Activated CD4-positive, alpha-beta T cell treated with anti-CD3 and anti-CD28 coated beads, Interleukin-2, amount 10 ng/mL, durations not matched to agents 24 days and 14 days (primary cell): ENCODE measurements at regions not wholly inside any gene's neighbourhood (a gene's known extent, or its start where the extent isn't known, plus 50 kb on each side); places are given as distances from the start of the nearest gene placed in this dataset.
"Not testable (repeated sequence)": the region's sequence is repeated elsewhere in the genome, so short reads cannot be mapped to it uniquely, and the experiment has no call there.

Experiments used
- DNase-seq: peaks from one replicate; pipeline ENCODE4 v3.0.0; 2022
- H3K27ac Mint-ChIP-seq: one replicate; pipeline ENCODE4 v1.8.0; 2022; ENCODE audit warnings: mild to moderate bottlenecking, mixed read lengths
- H3K27me3 Mint-ChIP-seq: one replicate; pipeline ENCODE4 v1.8.0; 2022; ENCODE audit warnings: mixed read lengths
- H3K36me3 Mint-ChIP-seq: one replicate; pipeline ENCODE4 v1.8.0; 2022; ENCODE audit warnings: low read depth, mild to moderate bottlenecking, mixed read lengths
- H3K4me1 Mint-ChIP-seq: one replicate; pipeline ENCODE4 v1.8.0; 2021; ENCODE audit warnings: mixed read lengths
- H3K4me3 Mint-ChIP-seq: one replicate; pipeline ENCODE4 v1.8.0; 2022; ENCODE audit warnings: mild to moderate bottlenecking, moderate library complexity, mixed read lengths
- H3K9me3 Mint-ChIP-seq: one replicate; pipeline ENCODE4 v1.8.0; 2021; ENCODE audit warnings: mixed read lengths
- intact Hi-C: fragments of 100-400 bp; cut with micrococcal nuclease; formaldehyde crosslinking; loops from one replicate; pipeline ENCODE4 v1.15.1; 2023

DNA sequence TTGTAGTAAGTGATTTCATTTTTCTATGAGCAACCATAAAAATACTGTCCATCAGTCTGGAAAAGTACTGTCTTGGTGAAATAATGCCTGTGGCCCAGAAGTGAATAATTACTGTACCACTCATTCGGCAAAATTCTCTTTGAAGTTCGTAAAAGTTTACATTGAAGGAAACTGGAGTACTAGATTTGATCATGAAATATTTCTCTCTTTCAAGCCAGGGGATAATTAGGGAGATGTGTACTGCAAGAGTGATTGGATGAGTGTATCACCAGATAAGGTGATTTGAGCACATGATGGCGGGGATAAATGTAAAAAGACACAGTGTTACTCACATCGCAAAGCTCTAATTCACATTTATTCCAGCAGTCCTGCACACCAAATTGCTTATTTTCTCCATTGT, 883.2 kb upstream of the PIK3C3 start:
- H3K4me1 Mint-ChIP-seq: no peaks in the 10 kb centered on the region
- intact Hi-C loops: no loop called here

DNA sequence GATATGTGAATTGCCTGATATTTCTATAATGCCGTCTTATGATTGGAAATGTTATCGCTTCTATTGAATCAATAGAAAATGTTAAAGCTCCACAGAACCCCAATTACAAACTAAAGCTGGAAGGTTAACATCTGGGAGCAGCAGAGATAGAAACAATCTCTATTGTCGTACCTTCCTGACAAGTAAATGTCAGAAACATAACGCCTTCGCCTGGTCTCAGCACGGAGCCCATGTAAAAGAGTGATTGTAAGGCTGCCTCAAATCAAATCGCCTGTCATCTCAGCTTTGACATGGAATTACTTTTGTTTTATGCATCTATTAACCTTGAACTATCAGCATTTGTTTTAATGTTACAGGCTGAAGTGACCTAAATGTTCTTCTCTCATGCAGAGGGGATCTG, 885.9 kb upstream of the PIK3C3 start:
- Mint-ChIP-seq H3K27ac (no peak overlapping the region), H3K4me3 (no peak overlapping the region), H3K36me3 (no peaks in the 10 kb centered on the region), H3K9me3 (no peaks in the 10 kb centered on the region), H3K4me1 (no peaks in the 10 kb centered on the region), H3K27me3 (no peaks in the 10 kb centered on the region)
- intact Hi-C loops: no loop called here
- no peak for DNase-seq

More for the DNA sequence above, 883.2 kb upstream of the PIK3C3 start:
- Mint-ChIP-seq H3K27me3 (no peaks in the 10 kb centered on the region), H3K9me3 (no peaks in the 10 kb centered on the region), H3K4me3 (no peak overlapping the region), H3K27ac (no peak overlapping the region), H3K36me3 (no peaks in the 10 kb centered on the region)
- DNase-seq: no peak

DNA sequence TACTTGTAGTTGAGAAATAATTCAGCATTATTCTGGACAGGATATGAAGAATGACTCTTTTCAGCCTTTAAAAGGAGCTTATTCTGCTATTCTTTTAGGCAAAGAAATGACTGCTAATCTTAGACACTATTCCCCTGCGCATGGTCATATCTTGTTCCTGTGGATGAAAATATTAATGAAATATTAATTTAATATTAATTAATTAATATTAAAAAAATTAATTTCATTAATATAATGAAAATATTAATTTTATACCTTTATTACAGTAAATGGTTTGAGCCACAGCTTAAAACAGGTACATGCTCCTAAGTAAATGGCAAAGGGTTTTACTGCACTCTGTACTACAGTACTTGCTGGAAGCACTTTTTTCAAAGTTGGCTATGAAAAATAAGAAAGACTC, 890.1 kb upstream of the PIK3C3 start:
- H3K27me3 Mint-ChIP-seq: no peaks in the 10 kb centered on the region
- H3K9me3 Mint-ChIP-seq: no peaks in the 10 kb centered on the region
- H3K36me3 Mint-ChIP-seq: no peaks in the 10 kb centered on the region
- no peak overlapping the region for H3K27ac Mint-ChIP-seq
- no peaks in the 10 kb centered on the region for H3K4me1 Mint-ChIP-seq
- intact Hi-C loops: no loop called here
- H3K4me3 Mint-ChIP-seq: no peak overlapping the region
- no peak for DNase-seq

DNA sequence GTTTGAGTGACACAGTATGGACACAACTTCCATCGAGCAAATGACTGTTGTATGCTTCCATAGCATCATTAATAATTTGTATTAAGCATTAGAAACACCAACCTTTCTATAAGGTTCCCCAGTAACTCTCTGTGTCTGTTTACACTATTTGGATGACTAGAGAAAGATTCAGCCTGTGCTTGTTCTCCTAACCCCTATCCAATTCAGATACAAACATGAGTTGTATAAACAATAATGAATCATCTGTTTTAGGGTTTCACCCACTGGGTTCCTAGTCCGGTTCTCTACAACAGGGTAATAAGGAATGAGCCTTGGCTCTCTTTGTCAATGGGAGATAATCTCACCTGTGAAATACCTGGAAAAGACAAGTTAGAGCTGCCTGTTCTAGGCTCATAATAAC, 894.1 kb upstream of the PIK3C3 start:
- Mint-ChIP-seq H3K9me3 (peaks cover 8% of the 10 kb centered on the region), H3K27me3 (no peaks in the 10 kb centered on the region), H3K27ac (no peak overlapping the region), H3K36me3 (no peaks in the 10 kb centered on the region), H3K4me3 (no peak overlapping the region), H3K4me1 (no peaks in the 10 kb centered on the region)
- no peak for DNase-seq
- intact Hi-C loops: no loop called here

DNA sequence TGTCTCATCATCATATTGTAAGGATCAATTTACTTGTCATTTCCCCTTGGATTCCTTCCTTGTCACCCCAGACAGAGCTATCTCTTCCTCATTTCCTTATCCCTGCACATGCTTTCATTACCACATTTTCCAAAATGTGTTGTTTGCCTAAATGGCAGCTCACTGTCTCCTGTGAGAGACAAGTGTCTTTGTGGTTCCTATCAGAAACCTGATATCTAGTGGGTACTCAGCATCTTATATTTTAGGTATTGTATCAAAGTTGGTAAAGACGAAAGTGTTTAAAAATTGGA, 896.0 kb upstream of the PIK3C3 start:
- DNase-seq: no peak
- intact Hi-C loops: no loop called here
- no peak overlapping the region for H3K4me3 Mint-ChIP-seq
- no peak overlapping the region for H3K27ac Mint-ChIP-seq
- peaks cover 8% of the 10 kb centered on the region for H3K9me3 Mint-ChIP-seq
- H3K4me1 Mint-ChIP-seq: no peaks in the 10 kb centered on the region
- no peaks in the 10 kb centered on the region for H3K27me3 Mint-ChIP-seq
- no peaks in the 10 kb centered on the region for H3K36me3 Mint-ChIP-seq

DNA sequence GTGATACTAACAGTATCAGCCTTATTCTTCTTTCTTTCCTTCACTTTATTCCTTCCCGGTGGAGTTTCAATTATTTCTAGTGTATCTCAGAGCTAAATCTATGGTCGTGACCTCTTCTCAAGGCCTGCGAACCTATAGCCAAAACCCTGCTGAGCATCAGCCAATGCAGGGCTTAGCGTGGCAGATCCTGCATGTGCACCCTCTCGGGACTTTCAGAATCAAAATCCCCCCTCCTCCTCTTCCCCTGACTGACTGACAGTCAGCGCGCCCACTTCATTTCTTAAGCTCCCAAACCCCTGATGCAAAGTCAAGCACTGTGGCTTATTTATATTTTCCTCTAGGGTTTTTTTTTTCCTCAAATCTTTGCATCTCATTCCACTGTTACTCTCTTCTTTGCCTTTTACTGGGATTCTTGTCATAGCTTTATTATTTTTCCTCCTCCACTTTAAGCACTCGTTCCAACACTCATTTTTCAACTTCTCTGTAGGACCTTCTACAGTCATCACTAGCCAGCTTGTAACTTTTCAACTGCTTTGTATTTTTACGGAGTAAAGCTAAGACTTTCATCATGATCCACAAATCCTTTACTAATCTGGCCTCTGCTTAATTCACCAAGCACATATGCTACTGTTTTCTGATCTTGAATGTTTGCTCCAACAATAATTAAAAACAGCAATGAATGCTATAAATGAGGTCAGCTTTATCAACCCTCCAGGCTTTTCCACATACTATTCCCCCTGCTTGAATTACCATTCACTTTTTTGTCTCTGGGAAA, 896.5 kb upstream of the PIK3C3 start:
- H3K4me1 Mint-ChIP-seq: no peaks in the 10 kb centered on the region

DNA sequence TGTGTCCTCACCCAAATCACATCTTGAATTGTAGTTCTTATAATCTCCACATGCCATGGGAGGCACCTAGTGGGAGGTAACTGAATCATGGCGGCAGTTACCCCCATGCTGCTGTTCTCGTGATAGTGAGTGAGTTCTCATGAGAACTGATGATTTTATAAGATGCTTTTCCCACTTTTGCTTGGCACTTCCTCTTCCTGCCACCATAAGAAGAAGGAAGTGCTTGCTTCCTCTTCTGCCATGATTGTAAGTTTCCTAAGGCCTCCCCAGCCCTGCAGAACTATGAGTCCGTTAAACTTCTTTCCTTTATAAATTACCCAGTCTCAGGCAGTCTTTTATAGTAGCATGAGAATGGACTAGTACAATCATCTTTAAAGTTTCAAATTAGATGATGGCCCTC, 902.4 kb upstream of the PIK3C3 start:
- intact Hi-C loops: no loop called here
- Mint-ChIP-seq H3K9me3 (peaks cover 5% of the 10 kb centered on the region), H3K27me3 (no peaks in the 10 kb centered on the region), H3K4me3 (no peak overlapping the region), H3K4me1 (no peaks in the 10 kb centered on the region), H3K27ac (no peak overlapping the region), H3K36me3 (no peaks in the 10 kb centered on the region)
- DNase-seq: no peak

More for the DNA sequence above, 896.5 kb upstream of the PIK3C3 start:
- intact Hi-C loops: no loop called here
- DNase-seq: no peak
- H3K4me3 Mint-ChIP-seq: no peak overlapping the region
- no peak overlapping the region for H3K27ac Mint-ChIP-seq
- H3K9me3 Mint-ChIP-seq: peaks cover 10% of the 10 kb centered on the region
- H3K27me3 Mint-ChIP-seq: no peaks in the 10 kb centered on the region
- no peaks in the 10 kb centered on the region for H3K36me3 Mint-ChIP-seq

DNA sequence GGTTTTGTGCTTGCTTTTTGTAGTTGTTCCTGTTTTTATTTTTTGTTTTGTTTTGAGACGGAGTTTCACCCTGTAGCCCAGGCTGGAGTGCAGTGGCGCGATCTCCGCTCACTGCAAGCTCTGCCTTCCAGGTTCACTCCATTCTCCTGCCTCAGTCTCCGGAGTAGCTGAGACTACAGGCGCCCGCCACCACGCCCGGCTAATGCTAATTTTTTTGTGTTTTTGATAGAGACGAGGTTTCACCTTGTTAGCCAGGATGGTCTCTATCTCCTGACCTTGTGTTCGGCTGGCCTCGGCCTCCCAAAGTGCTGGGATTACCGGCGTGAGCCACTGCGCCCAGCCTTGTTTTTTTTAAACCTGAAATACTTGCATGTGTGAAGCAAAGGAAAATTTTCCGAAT, 908.8 kb upstream of the PIK3C3 start:
- DNase-seq, H3K9me3 Mint-ChIP-seq, H3K36me3 Mint-ChIP-seq, H3K4me3 Mint-ChIP-seq, H3K27ac Mint-ChIP-seq, H3K27me3 Mint-ChIP-seq, H3K4me1 Mint-ChIP-seq, intact Hi-C loops: not testable (repeated sequence)

DNA sequence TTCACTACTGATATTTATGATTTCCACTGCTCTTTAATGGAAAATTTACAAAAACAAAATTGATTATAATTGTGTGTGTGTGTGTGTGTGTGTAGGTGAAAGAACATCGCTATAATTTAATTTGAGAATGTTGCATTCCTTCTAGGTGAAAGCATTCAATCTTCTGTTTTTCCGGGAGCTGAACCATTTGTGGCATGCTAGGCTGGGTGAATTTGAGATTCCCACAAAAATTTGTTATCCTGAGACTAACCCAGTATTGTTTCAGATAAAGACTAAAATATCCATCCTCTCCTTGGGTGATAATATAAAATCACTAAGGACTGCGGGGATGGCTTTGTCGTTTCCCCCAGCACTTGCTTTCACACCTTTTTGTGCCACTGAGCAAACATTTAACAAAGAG, 911.2 kb upstream of the PIK3C3 start:
- DNase-seq: no peak
- no peaks in the 10 kb centered on the region for H3K36me3 Mint-ChIP-seq
- no peaks in the 10 kb centered on the region for H3K27me3 Mint-ChIP-seq
- H3K4me3 Mint-ChIP-seq: no peak overlapping the region
- intact Hi-C loops: no loop called here
- H3K27ac Mint-ChIP-seq: no peak overlapping the region
- no peaks in the 10 kb centered on the region for H3K4me1 Mint-ChIP-seq
- no peaks in the 10 kb centered on the region for H3K9me3 Mint-ChIP-seq

DNA sequence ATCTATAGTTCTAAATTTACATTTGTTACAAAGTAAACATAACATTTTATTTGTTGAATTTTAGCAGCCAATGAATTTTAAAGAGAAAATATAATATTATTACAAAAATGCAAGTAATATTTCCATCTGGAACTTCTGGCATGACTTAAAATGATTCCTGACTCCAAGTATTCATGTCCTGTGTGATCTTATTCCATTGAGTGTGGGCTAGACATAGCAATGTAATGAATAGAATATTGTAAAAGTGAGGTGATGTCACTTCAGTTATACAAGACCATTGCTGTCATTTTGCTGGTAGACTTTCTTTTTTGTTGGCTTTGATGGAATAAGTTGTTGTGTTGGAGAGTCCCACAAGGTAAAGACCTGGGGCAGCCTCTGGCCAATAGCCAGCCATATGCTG, 912.2 kb upstream of the PIK3C3 start:
- no peaks in the 10 kb centered on the region for H3K27me3 Mint-ChIP-seq
- H3K9me3 Mint-ChIP-seq: no peaks in the 10 kb centered on the region
- H3K4me3 Mint-ChIP-seq: no peak overlapping the region
- no peaks in the 10 kb centered on the region for H3K4me1 Mint-ChIP-seq
- intact Hi-C loops: no loop called here
- no peak for DNase-seq
- no peak overlapping the region for H3K27ac Mint-ChIP-seq
- H3K36me3 Mint-ChIP-seq: no peaks in the 10 kb centered on the region

DNA sequence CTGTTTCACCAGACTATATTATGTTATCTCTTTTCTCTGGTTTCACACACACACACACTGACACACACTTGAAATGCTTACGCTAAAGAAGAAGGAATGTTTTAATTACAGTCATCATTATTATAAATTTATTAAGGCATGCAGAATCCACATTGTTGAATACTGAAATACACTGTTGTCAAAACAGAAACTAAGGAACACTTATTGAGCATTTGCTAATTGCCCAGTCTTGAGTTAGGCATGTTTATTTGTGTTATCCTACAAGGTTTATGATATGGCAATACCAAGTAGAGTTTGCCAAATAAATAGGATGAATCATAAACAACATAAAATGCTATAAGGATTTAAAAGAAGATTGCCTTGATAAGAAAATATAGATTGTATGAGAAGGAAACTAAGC, 917.0 kb upstream of the PIK3C3 start:
- Mint-ChIP-seq H3K4me1 (no peaks in the 10 kb centered on the region), H3K4me3 (no peak overlapping the region), H3K27ac (no peak overlapping the region), H3K36me3 (no peaks in the 10 kb centered on the region), H3K27me3 (no peaks in the 10 kb centered on the region), H3K9me3 (no peaks in the 10 kb centered on the region)
- intact Hi-C loops: no loop called here
- no peak for DNase-seq

DNA sequence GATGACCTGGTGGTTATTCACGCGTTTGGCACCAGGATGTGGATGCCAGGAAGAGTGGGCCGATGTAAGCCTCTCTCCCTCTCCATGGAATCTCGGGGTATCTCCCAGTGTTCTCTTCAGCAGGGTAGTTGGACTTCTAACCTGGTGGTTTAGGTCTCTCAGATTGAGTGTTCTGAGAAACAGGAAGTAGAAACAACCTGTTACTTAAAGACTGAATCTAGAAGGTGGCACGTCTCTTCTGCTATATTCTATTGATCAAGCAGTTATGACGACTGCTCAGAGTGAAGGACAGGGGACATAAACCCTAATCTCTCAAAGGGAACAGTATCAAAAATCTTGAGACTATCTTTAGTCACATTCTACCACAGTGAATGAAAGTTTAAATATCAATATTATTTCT, 918.7 kb upstream of the PIK3C3 start:
- Mint-ChIP-seq H3K27me3 (no peaks in the 10 kb centered on the region), H3K4me1 (no peaks in the 10 kb centered on the region), H3K36me3 (no peaks in the 10 kb centered on the region), H3K9me3 (no peaks in the 10 kb centered on the region), H3K27ac (no peak overlapping the region), H3K4me3 (no peak overlapping the region)
- DNase-seq: no peak
- intact Hi-C loops: no loop called here

DNA sequence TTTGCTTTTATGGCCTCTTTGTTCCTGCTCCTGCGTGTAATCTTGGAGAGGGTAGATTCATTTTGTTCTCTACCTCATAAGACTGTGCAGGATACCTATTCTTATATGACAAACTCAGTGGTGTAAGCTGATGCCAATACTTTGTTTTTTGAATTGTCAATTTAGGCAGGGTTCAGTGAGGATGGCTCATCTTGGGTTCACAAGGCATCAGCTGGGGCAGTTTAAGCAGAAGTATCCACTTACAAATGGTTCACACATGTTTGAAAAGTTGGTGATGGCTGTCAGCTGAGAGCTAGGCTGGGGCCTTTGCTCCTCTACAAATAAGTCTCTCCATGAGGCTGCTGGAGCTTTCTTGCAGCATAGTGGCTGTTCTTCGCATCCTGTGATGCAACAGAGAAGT, 920.6 kb upstream of the PIK3C3 start:
- H3K9me3 Mint-ChIP-seq: no peaks in the 10 kb centered on the region
- intact Hi-C loops: no loop called here
- H3K27ac Mint-ChIP-seq: no peak overlapping the region
- no peaks in the 10 kb centered on the region for H3K27me3 Mint-ChIP-seq
- H3K4me1 Mint-ChIP-seq: no peaks in the 10 kb centered on the region
- no peak overlapping the region for H3K4me3 Mint-ChIP-seq
- DNase-seq: no peak
- H3K36me3 Mint-ChIP-seq: no peaks in the 10 kb centered on the region

DNA sequence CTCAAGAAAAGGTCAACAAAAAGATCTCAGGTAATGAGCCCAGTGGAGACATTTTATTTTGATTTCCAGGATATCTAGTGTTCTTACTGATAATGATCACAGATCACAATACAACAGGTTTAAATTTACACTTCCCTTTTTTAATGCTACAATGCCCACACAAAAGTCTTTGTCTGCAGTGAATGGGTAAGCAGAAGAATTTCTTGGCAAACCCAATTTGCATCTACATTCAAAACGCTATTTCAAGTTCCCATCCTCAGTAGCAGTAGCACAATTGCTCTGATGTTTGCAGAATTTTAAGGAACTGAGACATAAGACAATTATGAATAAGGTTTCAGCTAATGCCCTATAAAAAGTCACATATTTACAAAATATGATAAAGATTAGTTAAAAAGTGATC, 929.4 kb upstream of the PIK3C3 start:
- Mint-ChIP-seq H3K9me3 (no peaks in the 10 kb centered on the region), H3K27ac (no peak overlapping the region), H3K36me3 (no peaks in the 10 kb centered on the region), H3K4me1 (no peaks in the 10 kb centered on the region), H3K4me3 (no peak overlapping the region), H3K27me3 (no peaks in the 10 kb centered on the region)
- DNase-seq: no peak
- intact Hi-C loops: no loop called here

DNA sequence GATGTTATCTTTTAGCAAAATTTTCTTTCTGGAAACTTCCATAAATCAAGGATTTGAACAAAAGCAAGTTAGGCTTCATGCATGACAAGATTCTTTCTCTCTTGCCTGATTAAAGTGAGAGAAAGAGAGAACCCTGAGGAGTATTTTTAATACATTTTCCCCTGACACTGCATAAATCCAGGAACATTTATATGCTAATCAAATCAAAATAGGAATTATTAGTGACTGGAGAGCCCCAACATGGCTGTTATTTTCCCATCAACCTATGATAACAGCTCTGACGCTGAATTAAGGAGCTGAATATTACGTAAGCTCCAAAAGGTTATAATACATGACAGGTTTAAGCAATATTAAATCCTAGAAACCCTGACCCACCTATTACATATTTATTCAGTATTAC, 930.2 kb upstream of the PIK3C3 start:
- Mint-ChIP-seq H3K4me1 (no peaks in the 10 kb centered on the region), H3K27ac (no peak overlapping the region), H3K4me3 (no peak overlapping the region), H3K9me3 (no peaks in the 10 kb centered on the region), H3K27me3 (no peaks in the 10 kb centered on the region), H3K36me3 (no peaks in the 10 kb centered on the region)
- DNase-seq: no peak
- intact Hi-C loops: no loop called here
